Body of pancreas (tissue), 4 donors: ENCODE measurements at regions not wholly inside any gene's neighbourhood (a gene's known extent, or its start where the extent isn't known, plus 50 kb on each side); places are given as distances from the start of the nearest gene placed in this dataset.

Experiments
- POLR2A ChIP-seq, 3 donors: fragments of 450-650 bp; IDR thresholded peaks; one replicate each; pipeline ENCODE4 v1.6.1; 2016; ENCODE audit warnings: antibody characterized with exemption in 3 of 3, mild to moderate bottlenecking in 2 of 3
- TF ChIP-seq, protein P1 (sequence below), 7 experiments: fragments of 450-650 bp in 4 of 7; fragments of 200-600 bp in 3 of 7; sonication (generic) in 3 of 7; IDR thresholded peaks; one replicate each; pipeline ENCODE4 v1.5.1; 2016 to 2019; ENCODE audit warnings: antibody characterized with exemption in 7 of 7

DNA sequence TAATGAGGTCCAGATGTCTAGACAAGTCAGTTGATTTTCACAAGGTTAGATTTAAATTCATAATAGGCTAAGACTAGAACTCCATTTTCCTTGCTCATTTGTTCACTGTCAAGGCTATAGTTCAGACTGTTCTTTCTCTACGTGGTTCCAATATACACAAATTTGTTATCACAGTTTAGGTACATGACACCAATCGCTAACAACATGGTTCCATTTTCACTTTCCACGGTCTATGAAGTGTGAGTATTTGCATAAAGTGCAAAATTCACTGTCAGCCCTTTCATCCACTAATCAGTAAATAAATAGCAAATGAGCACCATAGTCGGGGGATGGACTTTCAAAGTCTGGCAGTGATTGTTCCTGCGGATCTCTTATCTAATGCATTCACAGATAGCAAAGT lies 315.7 kb upstream of the SPOCK3 start:
- TF ChIP-seq, protein P1, sequence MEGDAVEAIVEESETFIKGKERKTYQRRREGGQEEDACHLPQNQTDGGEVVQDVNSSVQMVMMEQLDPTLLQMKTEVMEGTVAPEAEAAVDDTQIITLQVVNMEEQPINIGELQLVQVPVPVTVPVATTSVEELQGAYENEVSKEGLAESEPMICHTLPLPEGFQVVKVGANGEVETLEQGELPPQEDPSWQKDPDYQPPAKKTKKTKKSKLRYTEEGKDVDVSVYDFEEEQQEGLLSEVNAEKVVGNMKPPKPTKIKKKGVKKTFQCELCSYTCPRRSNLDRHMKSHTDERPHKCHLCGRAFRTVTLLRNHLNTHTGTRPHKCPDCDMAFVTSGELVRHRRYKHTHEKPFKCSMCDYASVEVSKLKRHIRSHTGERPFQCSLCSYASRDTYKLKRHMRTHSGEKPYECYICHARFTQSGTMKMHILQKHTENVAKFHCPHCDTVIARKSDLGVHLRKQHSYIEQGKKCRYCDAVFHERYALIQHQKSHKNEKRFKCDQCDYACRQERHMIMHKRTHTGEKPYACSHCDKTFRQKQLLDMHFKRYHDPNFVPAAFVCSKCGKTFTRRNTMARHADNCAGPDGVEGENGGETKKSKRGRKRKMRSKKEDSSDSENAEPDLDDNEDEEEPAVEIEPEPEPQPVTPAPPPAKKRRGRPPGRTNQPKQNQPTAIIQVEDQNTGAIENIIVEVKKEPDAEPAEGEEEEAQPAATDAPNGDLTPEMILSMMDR (IDR thresholded peaks at IDR 0.05), result no peak
- TF ChIP-seq POLR2A (IDR thresholded peaks at IDR 0.05), result no peak
